SU-DHL-6 (cell line): ENCODE measurements at regions not wholly inside any gene's neighbourhood (a gene's known extent, or its start where the extent isn't known, plus 50 kb on each side); places are given as distances from the start of the nearest gene placed in this dataset.

Experiments used
- CTCF ChIP-seq: fragments of 200-600 bp; sonication (generic); IDR thresholded peaks from one replicate; pipeline ENCODE4 v1.5.1; 2017; ENCODE audit warnings: antibody characterized with exemption, mild to moderate bottlenecking, low read length, moderate library complexity; ENCODE audit not compliant: insufficient read depth, poor library complexity, severe bottlenecking
- EZH2phosphoT487 ChIP-seq: fragments of 200-600 bp; sonication (generic), shearing (Covaris generic); conservative IDR thresholded peaks from 2 replicates; pipeline ENCODE4 v1.6.1; 2018; ENCODE audit warnings: mild to moderate bottlenecking, antibody characterized with exemption, low read length, moderate library complexity, mixed read lengths

GRCh38 chr18:51578406-51578980 is 381.0 kb upstream of the MEX3C start:
- TF ChIP-seq CTCF (no peak), EZH2phosphoT487 (no peak)
